GM12892 (cell line): ENCODE measurements at regions not wholly inside any gene's neighbourhood (a gene's known extent, or its start where the extent isn't known, plus 50 kb on each side); places are given as distances from the start of the nearest gene placed in this dataset.
"Not testable (repeated sequence)": the region's sequence is repeated elsewhere in the genome, so short reads cannot be mapped to it uniquely, and the experiment has no call there.

Experiments used
- POLR2A ChIP-seq: IDR thresholded peaks from 2 replicates; pipeline ENCODE4 v1.6.1; 2011; ENCODE audit warnings: low read depth, low read length, control low read depth
- POLR2AphosphoS5 ChIP-seq: IDR thresholded peaks from 2 replicates; pipeline ENCODE4 v1.6.1; 2011; ENCODE audit warnings: low read depth, low read length, control low read depth
- TAF1 ChIP-seq: IDR thresholded peaks from 2 replicates; pipeline ENCODE4 v1.6.1; 2011; ENCODE audit warnings: low read depth, mild to moderate bottlenecking, control low read depth, low read length, borderline replicate concordance

GRCh38 chr11:110349997-110350383 lies 53.6 kb upstream of the RDX start:
- not testable (repeated sequence) for TF ChIP-seq POLR2A, POLR2AphosphoS5, TAF1
